A673 (cell line): ENCODE measurements at regions not wholly inside any gene's neighbourhood (a gene's known extent, or its start where the extent isn't known, plus 50 kb on each side); places are given as distances from the start of the nearest gene placed in this dataset.

Source experiments
- BruUV-seq: library from RNA; stranded (reverse); fragments of 400-500 nt; replicated peaks from 2 replicates; lab custom pipeline; 2021; lab: Mats Ljungman, UMichigan
- CTCF ChIA-PET: fragments of 300-600 bp; sonication (Branson Sonifier 250); formaldehyde crosslinking; loops from one replicate; lab custom pipeline; 2022; ENCODE audit warnings: antibody characterized with exemption; lab: Charles Lee
- POLR2A ChIA-PET: fragments of 300-600 bp; sonication (Branson Sonifier 250); formaldehyde crosslinking; loops from one replicate; lab custom pipeline; 2022; ENCODE audit warnings: antibody characterized with exemption; ENCODE audit not compliant: low non-redundant PET; lab: Charles Lee
- DNase-seq: peaks from one replicate; pipeline ENCODE4 v3.0.0-alpha.2; 2015; ENCODE audit warnings: low spot score
- H3K27ac ChIP-seq: fragments of 200-600 bp; sonication (generic); 2 replicates; pipeline ENCODE4 v1.5.1; 2016; ENCODE audit warnings: mixed run types, low read depth, mild to moderate bottlenecking, mixed read lengths, antibody characterized with exemption, low read length; ENCODE audit not compliant: poor library complexity, severe bottlenecking
- H3K27me3 ChIP-seq: fragments of 200-600 bp; sonication (generic); replicated peaks from 2 replicates; pipeline ENCODE4 v1.6.1; 2017; ENCODE audit warnings: mixed run types, low read depth, mild to moderate bottlenecking, mixed read lengths, antibody characterized with exemption, low read length; ENCODE audit not compliant: insufficient read depth, poor library complexity
- H3K36me3 ChIP-seq: fragments of 200-600 bp; sonication (generic); 2 replicates; pipeline ENCODE4 v1.6.1; 2016; ENCODE audit warnings: mixed run types, mild to moderate bottlenecking, mixed read lengths, antibody characterized with exemption, low read length; ENCODE audit not compliant: insufficient read depth, poor library complexity, severe bottlenecking
- H3K4me1 ChIP-seq: fragments of 200-600 bp; sonication (generic); 2 replicates; pipeline ENCODE4 v1.6.1; 2017; ENCODE audit warnings: mixed run types, mild to moderate bottlenecking, mixed read lengths, antibody characterized with exemption, low read length; ENCODE audit not compliant: insufficient read depth, poor library complexity, severe bottlenecking
- H3K4me3 ChIP-seq: fragments of 200-600 bp; sonication (generic); 2 replicates; pipeline ENCODE4 v1.5.1; 2016; ENCODE audit warnings: low read depth, mixed run types, mild to moderate bottlenecking, mixed read lengths, low read length; ENCODE audit not compliant: poor library complexity, severe bottlenecking
- H3K9me3 ChIP-seq: fragments of 200-600 bp; sonication (generic); 2 replicates; pipeline ENCODE4 v1.6.1; 2016; ENCODE audit warnings: mixed run types, low read depth, mild to moderate bottlenecking, mixed read lengths, antibody characterized with exemption, low read length; ENCODE audit not compliant: poor library complexity, severe bottlenecking
- EZH2 ChIP-seq: fragments of 200-600 bp; sonication (generic); IDR thresholded peaks from 2 replicates; pipeline ENCODE4 v1.6.1; 2017; ENCODE audit warnings: borderline replicate concordance, low read depth, mild to moderate bottlenecking, mixed read lengths, antibody characterized with exemption, low read length; ENCODE audit not compliant: poor library complexity, severe bottlenecking
- intact Hi-C: fragments of 100-400 bp; cut with micrococcal nuclease; formaldehyde crosslinking; loops from one replicate; pipeline ENCODE4 v1.10.0; 2022; ENCODE audit not compliant: unreplicated experiment
- TF ChIP-seq, protein P1 (sequence below): fragments of 300-800, 200-600 bp; sonication (generic); conservative IDR thresholded peaks from 2 replicates; pipeline ENCODE4 v1.5.1; 2017; ENCODE audit warnings: low read depth, mild to moderate bottlenecking, antibody characterized with exemption, low read length, moderate library complexity, mixed read lengths

DNA sequence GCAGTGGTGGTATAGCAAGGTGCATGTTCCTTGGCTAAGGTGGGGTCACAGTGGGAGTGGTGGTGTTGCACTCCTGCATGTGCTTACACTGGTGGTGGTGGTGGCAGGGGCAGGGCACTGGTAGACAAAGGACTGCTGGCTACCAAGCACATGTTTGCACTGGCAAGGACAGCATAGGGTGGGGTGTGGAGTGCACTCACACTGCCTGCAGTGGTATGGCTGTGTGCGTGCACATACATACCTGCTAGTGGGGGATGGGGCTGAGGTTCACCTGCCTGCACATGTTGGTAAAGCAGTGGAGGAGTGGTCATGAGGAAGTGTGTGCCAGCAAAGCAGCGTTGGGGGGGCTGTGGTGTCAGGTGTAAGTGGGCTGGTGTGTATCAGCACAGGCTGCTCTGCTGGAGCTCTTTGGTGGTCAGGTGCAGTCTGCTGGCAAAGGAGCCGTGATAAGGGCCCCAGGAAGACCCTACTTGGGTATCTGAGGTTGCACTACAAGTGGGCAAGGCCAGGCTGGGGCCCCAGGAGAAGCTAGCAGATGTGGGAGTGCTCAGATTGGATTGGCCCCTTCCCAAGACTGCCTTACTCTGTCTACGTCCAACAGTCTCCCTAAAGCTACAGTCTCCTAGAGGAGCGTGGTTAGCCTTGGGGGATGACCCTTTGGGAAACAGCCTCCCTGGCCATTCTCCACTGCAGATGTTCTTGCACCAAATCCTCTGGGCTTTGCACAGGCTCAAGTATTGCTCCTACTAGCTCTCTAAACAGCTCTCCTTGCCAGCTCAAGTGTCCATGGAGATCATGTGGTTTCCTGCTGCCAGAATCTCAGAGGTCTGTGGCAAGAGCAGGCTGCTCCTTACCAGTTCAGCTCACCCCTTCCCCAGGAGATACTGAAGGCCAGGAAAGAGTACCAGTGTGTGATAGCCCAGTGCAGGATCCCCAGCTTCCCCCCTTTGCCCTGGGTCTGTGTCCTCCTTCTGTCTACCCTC, 486.3 kb upstream of the PABPC4L start:
- Histone ChIP-seq H3K9me3 (no peaks in the 10 kb centered on the region), H3K36me3 (no peaks in the 10 kb centered on the region), H3K27me3 (no peaks in the 10 kb centered on the region), H3K4me3 (no peak overlapping the region), H3K27ac (no peak overlapping the region), H3K4me1 (no peaks in the 10 kb centered on the region)
- no peak for DNase-seq
- POLR2A ChIA-PET: no interaction called here
- intact Hi-C loops: no loop called here
- CTCF ChIA-PET: no interaction called here
- no peak for TF ChIP-seq EZH2
- TF ChIP-seq, protein P1, sequence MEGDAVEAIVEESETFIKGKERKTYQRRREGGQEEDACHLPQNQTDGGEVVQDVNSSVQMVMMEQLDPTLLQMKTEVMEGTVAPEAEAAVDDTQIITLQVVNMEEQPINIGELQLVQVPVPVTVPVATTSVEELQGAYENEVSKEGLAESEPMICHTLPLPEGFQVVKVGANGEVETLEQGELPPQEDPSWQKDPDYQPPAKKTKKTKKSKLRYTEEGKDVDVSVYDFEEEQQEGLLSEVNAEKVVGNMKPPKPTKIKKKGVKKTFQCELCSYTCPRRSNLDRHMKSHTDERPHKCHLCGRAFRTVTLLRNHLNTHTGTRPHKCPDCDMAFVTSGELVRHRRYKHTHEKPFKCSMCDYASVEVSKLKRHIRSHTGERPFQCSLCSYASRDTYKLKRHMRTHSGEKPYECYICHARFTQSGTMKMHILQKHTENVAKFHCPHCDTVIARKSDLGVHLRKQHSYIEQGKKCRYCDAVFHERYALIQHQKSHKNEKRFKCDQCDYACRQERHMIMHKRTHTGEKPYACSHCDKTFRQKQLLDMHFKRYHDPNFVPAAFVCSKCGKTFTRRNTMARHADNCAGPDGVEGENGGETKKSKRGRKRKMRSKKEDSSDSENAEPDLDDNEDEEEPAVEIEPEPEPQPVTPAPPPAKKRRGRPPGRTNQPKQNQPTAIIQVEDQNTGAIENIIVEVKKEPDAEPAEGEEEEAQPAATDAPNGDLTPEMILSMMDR: no peak
- BruUV-seq: no TSS peak

- DNase-seq: no peak
- H3K9me3 ChIP-seq: no peaks in the 10 kb centered on the region
- no peaks in the 10 kb centered on the region for H3K4me1 ChIP-seq
- H3K27me3 ChIP-seq: no peaks in the 10 kb centered on the region
- H3K27ac ChIP-seq: no peak overlapping the region
- BruUV-seq: no TSS peak
- TF ChIP-seq, protein P1: no peak
- no peak for TF ChIP-seq EZH2
- CTCF ChIA-PET: no interaction called here
- no peaks in the 10 kb centered on the region for H3K36me3 ChIP-seq
- POLR2A ChIA-PET: no interaction called here
- intact Hi-C loops: no loop called here
- no peak overlapping the region for H3K4me3 ChIP-seq
These were observed 475.7 kb upstream of the PABPC4L start for GRCh38 chr4:134677209-134677814.

DNA sequence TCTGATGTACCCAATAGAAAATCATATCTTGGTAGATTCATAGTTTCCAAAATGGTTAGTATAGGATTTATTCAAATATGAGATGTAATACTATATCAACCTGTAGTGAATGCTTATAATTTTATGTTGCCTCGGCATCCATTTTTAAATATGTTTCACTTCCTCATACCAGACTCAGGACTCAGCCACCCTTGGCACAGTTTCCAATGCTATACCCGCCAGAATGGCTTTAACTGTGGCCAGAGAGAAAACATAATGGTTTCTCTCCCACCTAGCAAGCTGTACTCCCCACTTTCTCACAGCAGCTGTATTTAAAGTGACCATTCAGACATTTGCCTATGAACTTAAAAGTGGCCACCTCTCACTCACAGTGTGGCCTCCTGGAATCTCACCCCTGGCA, 466.6 kb upstream of the PABPC4L start:
- intact Hi-C loops: no loop called here

More for the DNA sequence above, 466.6 kb upstream of the PABPC4L start:
- no peaks in the 10 kb centered on the region for H3K9me3 ChIP-seq
- TF ChIP-seq, protein P1: no peak
- TF ChIP-seq EZH2: no peak
- H3K27ac ChIP-seq: no peak overlapping the region
- no peaks in the 10 kb centered on the region for H3K27me3 ChIP-seq
- ChIA-PET POLR2A (no interaction called here), CTCF (no interaction called here)
- no peak for DNase-seq
- no peaks in the 10 kb centered on the region for H3K36me3 ChIP-seq
- H3K4me1 ChIP-seq: no peaks in the 10 kb centered on the region
- BruUV-seq: no TSS peak
- H3K4me3 ChIP-seq: no peak overlapping the region
